Omental fat pad (tissue), 3 donors: ENCODE measurements at regions not wholly inside any gene's neighbourhood (a gene's known extent, or its start where the extent isn't known, plus 50 kb on each side); places are given as distances from the start of the nearest gene placed in this dataset.
"Not testable (repeated sequence)": the region's sequence is repeated elsewhere in the genome, so short reads cannot be mapped to it uniquely, and the experiment has no call there.

Source experiments
- ATAC-seq: fragments of 150-250 bp; one replicate; pipeline ENCODE4 v1.9.1; 2016; ENCODE audit warnings: mild to moderate bottlenecking, moderate library complexity; ENCODE audit not compliant: low FRiP score
- DNase-seq: peaks from one replicate; pipeline ENCODE4 v3.0.0-alpha.2; 2019; ENCODE audit warnings: low spot score
- TF ChIP-seq, protein P1 (sequence below), 3 donors: fragments of 450-650 bp; IDR thresholded peaks; one replicate each; pipeline ENCODE4 v1.5.1; 2016 to 2017; ENCODE audit warnings: antibody characterized with exemption in 3 of 3, mild to moderate bottlenecking in 3 of 3, moderate library complexity in 2 of 3

DNA sequence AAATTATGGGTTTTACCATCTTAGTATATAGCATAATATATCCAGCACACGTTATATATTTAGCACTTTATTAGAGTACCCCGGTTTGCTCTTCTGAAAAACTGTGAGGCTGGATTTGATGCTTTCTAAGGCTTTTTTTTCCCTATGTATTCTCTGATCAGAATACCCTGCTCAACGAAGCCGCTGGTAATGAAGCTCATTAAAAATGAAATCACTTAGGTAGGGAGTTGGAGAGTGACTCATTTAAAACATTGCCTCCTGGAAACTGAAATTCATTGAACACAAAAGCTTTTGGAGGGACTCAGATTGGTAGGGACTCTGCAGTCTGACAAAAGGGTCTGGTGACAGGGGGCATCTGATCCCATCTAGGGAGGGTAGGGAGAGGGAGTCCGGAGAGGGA, 365.4 kb upstream of the MEX3C start:
- ATAC-seq (no peak), DNase-seq (no peak)
- TF ChIP-seq, protein P1, sequence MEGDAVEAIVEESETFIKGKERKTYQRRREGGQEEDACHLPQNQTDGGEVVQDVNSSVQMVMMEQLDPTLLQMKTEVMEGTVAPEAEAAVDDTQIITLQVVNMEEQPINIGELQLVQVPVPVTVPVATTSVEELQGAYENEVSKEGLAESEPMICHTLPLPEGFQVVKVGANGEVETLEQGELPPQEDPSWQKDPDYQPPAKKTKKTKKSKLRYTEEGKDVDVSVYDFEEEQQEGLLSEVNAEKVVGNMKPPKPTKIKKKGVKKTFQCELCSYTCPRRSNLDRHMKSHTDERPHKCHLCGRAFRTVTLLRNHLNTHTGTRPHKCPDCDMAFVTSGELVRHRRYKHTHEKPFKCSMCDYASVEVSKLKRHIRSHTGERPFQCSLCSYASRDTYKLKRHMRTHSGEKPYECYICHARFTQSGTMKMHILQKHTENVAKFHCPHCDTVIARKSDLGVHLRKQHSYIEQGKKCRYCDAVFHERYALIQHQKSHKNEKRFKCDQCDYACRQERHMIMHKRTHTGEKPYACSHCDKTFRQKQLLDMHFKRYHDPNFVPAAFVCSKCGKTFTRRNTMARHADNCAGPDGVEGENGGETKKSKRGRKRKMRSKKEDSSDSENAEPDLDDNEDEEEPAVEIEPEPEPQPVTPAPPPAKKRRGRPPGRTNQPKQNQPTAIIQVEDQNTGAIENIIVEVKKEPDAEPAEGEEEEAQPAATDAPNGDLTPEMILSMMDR (IDR thresholded peaks at IDR 0.05) = no peak

DNA sequence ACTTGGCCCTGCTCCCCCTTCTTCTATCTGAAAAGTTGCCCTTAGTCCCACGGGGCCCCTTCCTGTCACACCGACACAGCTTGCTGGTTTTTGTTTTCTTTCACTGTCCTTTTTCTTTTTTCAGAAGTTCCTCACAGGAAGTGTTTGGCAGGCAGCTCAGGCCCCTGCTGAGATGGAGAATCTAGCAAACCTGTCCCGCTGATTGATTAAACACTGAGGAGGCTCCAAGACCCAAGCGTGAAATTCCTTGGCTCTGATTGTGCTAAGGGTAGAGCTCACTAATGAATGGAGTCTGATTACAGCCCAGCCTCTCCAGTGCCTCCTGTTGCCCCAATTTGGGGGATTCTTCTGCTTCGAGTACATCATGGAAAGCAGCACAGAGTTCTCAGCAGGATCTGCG, 365.9 kb upstream of the MEX3C start:
- ATAC-seq (no peak), DNase-seq (no peak)
- TF ChIP-seq, protein P1 (IDR thresholded peaks at IDR 0.05) = no peak

DNA sequence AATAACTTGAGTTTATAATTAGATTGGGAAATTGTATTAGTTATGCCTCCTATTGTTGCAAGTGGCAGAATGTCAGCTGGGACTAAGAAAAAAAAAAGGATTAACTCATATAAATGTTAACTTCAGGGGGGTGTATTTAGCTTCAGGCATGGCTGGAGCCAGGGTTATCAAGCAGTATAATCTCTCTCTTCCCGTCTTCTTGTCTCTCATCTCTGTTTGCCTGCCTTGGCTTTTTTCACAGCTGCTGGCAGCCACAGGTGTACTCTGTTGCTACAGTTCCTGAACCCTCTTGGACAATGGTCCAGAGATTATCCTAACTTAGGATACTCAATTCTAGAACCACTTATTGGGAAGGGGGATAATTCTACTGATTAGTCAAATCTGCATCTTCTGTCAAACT, 370.7 kb upstream of the MEX3C start:
- no peak for DNase-seq
- TF ChIP-seq, protein P1 (IDR thresholded peaks at IDR 0.05) = no peak
- ATAC-seq = no peak

DNA sequence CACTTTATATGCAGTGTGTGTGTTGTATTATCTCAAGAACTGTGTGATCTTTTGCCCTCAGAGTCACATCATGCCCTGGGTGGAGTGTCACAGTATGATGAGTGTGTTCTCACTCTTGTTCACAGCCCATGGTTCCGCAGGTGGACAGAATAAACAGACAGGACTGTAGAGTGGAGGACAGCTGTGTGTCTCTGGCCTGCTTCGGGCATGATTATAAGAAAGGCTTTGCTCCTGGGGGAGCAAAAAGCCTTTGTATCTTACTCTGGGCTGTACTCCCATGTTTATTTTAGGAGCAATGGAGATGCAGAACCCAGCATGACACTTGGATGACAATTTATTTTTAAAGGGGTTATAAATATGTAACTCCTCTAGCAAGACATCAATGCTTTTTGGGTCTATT, 371.7 kb upstream of the MEX3C start:
- no peak for ATAC-seq
- TF ChIP-seq, protein P1 (IDR thresholded peaks at IDR 0.05) = no peak
- DNase-seq = no peak

DNA sequence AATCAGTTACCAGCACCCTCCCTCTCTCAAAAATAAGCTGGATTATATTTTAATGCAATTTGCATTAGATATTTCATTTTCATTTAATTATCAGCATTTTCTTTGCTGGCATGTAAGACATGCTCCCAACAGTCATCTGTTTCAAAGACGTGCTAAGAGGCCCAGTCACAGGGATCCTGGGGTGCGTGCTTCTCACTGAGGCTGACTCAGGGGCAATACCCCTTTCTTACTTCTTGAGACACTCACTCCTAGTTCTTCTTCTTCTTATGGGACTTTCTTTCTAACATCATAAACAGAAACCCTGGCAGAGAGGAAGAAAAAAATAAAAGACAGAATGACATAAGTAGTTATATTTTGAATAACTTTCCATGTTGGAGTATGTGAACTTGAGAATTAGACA, 372.1 kb upstream of the MEX3C start:
- ATAC-seq = peak; percentile 93
- no peak for DNase-seq
- TF ChIP-seq, protein P1 (IDR thresholded peaks at IDR 0.05) = no peak

DNA sequence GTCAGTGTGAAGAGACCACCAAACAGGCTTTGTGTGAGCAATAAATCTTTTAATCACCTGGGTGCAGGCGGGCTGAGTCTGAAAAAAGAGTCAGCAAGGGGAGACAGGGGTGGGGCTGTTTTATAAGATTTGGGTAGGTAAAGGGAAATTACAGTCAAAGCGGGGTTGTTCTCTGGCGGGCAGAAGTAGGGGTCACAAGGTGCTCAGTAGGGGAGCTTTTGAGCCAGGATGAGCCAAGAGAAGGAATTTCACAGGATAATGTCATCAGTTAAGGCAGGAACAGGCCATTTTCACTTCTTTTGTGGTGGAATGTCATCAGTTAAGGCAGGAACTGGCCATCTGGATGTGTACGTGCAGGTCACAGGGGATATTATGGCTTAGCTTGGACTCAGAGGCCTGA, 372.6 kb upstream of the MEX3C start:
- ATAC-seq = not testable (repeated sequence)

DNA sequence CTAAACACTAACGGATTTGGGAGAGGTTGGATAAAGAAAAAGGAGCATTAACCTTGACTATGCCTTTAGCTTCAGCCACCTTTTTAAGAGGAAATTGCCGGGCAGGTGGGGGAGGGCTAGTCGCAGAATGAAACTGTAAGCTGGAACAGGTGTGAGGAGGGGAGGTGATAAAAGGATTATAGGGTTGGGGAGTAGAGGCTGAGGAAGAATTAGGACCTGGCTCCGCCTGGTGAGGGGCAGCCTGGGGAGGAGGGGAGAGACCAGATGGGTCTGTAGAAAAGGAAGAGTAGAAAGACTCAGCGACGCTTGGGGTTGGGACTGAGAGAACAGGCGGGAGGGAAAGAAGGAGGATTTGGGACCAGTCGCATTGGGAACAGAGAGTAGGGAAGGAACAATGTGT, 376.4 kb upstream of the MEX3C start:
- not testable (repeated sequence) for ATAC-seq, DNase-seq

More for the DNA sequence above, 372.6 kb upstream of the MEX3C start:
- not testable (repeated sequence) for DNase-seq

DNA sequence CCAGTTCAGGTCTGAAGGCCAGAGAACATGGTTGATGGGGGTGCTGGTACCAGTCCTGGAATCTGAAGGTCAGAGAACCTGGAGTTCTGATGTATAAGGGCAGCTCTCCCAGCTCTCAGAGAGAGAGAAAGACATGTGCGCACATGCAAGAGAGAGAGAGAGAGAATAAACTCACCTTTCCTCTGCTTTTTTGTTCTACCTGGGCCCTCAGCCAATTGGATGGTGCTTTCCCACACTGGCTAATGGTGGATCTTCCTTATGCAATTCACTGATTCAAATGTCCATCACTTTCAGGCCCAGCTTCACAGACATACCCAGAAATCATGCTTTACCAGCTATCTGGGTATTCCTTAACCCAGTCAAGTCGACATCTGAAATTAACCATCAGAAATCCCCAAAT, 377.7 kb upstream of the MEX3C start:
- TF ChIP-seq, protein P1 (IDR thresholded peaks at IDR 0.05) = no peak
- ATAC-seq (no peak), DNase-seq (no peak)
